ENCODE measurements at regions not wholly inside any gene's neighbourhood (a gene's known extent, or its start where the extent isn't known, plus 50 kb on each side); places are given as distances from the start of the nearest gene placed in this dataset.

GRCh38 chr7:119395024-119395423 is 878.0 kb upstream of the KCND2 start:
- WGBS, 3 donors: 66 to 92% (median 90%) methylated on average over 2 of the region's 2 CpGs
- no peaks in the 10 kb centered on the region for H3K27me3 ChIP-seq (ENCODE audit: insufficient read depth in 3 of 3, low read length in 2 of 3)
- no peak overlapping the region for H3K4me3 ChIP-seq
- no peaks in the 10 kb centered on the region for H3K36me3 ChIP-seq (ENCODE audit: insufficient read depth in 1 of 2, low read depth in 1 of 2)
- intact Hi-C loops (cut with DNase I): no loop called here
- H3K4me1 ChIP-seq: no peaks in the 10 kb centered on the region
- no peak for DNase-seq
- TF ChIP-seq CTCF (IDR thresholded peaks at IDR 0.05): no peak
- no peak overlapping the region for H3K27ac ChIP-seq
- H3K9me3 ChIP-seq: no peaks in the 10 kb centered on the region
- no peak for ATAC-seq

GRCh38 chr7:119397156-119397555 is 875.8 kb upstream of the KCND2 start:
- Histone ChIP-seq H3K4me3 (no peak overlapping the region), H3K27me3 (ENCODE audit: insufficient read depth in 3 of 3, low read length in 2 of 3) (no peaks in the 10 kb centered on the region), H3K36me3 (ENCODE audit: insufficient read depth in 1 of 2, low read depth in 1 of 2) (no peaks in the 10 kb centered on the region), H3K27ac (no peak overlapping the region), H3K4me1 (no peaks in the 10 kb centered on the region), H3K9me3 (no peaks in the 10 kb centered on the region)
- WGBS, 3 donors: 32 to 41% (median 41%) methylated on average over 2 of the region's 2 CpGs
- TF ChIP-seq CTCF (IDR thresholded peaks at IDR 0.05): no peak
- no peak for DNase-seq
- no peak for ATAC-seq
- intact Hi-C loops (cut with DNase I): no loop called here

- Histone ChIP-seq H3K27ac (no peak overlapping the region), H3K36me3 (ENCODE audit: insufficient read depth in 1 of 2, low read depth in 1 of 2) (no peaks in the 10 kb centered on the region), H3K4me1 (no peaks in the 10 kb centered on the region), H3K27me3 (ENCODE audit: insufficient read depth in 3 of 3, low read length in 2 of 3) (no peaks in the 10 kb centered on the region), H3K4me3 (no peak overlapping the region), H3K9me3 (no peaks in the 10 kb centered on the region)
- ATAC-seq: no peak
- no peak for TF ChIP-seq CTCF (IDR thresholded peaks at IDR 0.05)
- 28 to 32% (median 30%) methylated on average over 1 of the region's 1 CpG for WGBS, 3 donors
- intact Hi-C loops (cut with DNase I): no loop called here
- DNase-seq: no peak
Measured at GRCh38 chr7:119408596-119408995, 864.4 kb upstream of the KCND2 start.

GRCh38 chr7:119413314-119413805 is 859.6 kb upstream of the KCND2 start:
- H3K9me3 ChIP-seq: no peaks in the 10 kb centered on the region
- no peak for DNase-seq
- H3K27ac ChIP-seq: no peak overlapping the region
- H3K36me3 ChIP-seq (ENCODE audit: insufficient read depth in 1 of 2, low read depth in 1 of 2): no peaks in the 10 kb centered on the region
- no peaks in the 10 kb centered on the region for H3K4me1 ChIP-seq
- no peak overlapping the region for H3K4me3 ChIP-seq
- ATAC-seq: no peak
- no peaks in the 10 kb centered on the region for H3K27me3 ChIP-seq (ENCODE audit: insufficient read depth in 3 of 3, low read length in 2 of 3)
- intact Hi-C loops (cut with DNase I): no loop called here
- no peak for TF ChIP-seq CTCF (IDR thresholded peaks at IDR 0.05)
- WGBS, 3 donors: 95 to 97% (median 96%) methylated on average over 19 to 22 of the region's 22 CpGs

GRCh38 chr7:119415682-119416081 is 857.3 kb upstream of the KCND2 start:
- DNase-seq: no peak
- intact Hi-C loops (cut with DNase I): no loop called here

More at GRCh38 chr7:119415682-119416081, 857.3 kb upstream of the KCND2 start:
- TF ChIP-seq CTCF (IDR thresholded peaks at IDR 0.05): no peak
- no peaks in the 10 kb centered on the region for H3K36me3 ChIP-seq (ENCODE audit: insufficient read depth in 1 of 2, low read depth in 1 of 2)
- 33 to 41% (median 34%) methylated on average over 4 of the region's 4 CpGs for WGBS, 3 donors
- H3K4me3 ChIP-seq: no peak overlapping the region
- no peak overlapping the region for H3K27ac ChIP-seq
- ATAC-seq: no peak
- H3K27me3 ChIP-seq (ENCODE audit: insufficient read depth in 3 of 3, low read length in 2 of 3): no peaks in the 10 kb centered on the region
- no peaks in the 10 kb centered on the region for H3K9me3 ChIP-seq
- no peaks in the 10 kb centered on the region for H3K4me1 ChIP-seq
